K562 (cell line): ENCODE measurements at regions not wholly inside any gene's neighbourhood (a gene's known extent, or its start where the extent isn't known, plus 50 kb on each side); places are given as distances from the start of the nearest gene placed in this dataset.

Experiments used
- CBX3 ChIP-seq, 2 experiments: IDR thresholded peaks; 1 replicate in 1 of 2; 2 replicates in 1 of 2; pipeline ENCODE4 v1.6.1; 2012; ENCODE audit warnings: inconsistent platforms in 2 of 2, low read length in 2 of 2, borderline replicate concordance in 1 of 2, control low read depth in 1 of 2
- HCFC1 ChIP-seq: IDR thresholded peaks from 2 replicates; pipeline ENCODE4 v1.6.1; 2012; ENCODE audit warnings: low read depth, low read length, improper control_type of control experiment
- NONO ChIP-seq, 2 experiments: fragments of 200-400 bp in 1 of 2; fragments of 450-650 bp in 1 of 2; formaldehyde crosslinking in 1 of 2; IDR thresholded peaks; 2 replicates each; pipeline ENCODE4 v1.6.1; 2017; ENCODE audit warnings: low read depth in 2 of 2, mild to moderate bottlenecking in 2 of 2, moderate library complexity in 2 of 2, low read length in 1 of 2
- RBM22 ChIP-seq: fragments of 200-400 bp; formaldehyde crosslinking; IDR thresholded peaks from 2 replicates; pipeline ENCODE4 v1.6.1; 2018; ENCODE audit warnings: low read length, low read depth; ENCODE audit not compliant: poor library complexity, severe bottlenecking
- SMC3 ChIP-seq: conservative IDR thresholded peaks from 2 replicates; pipeline ENCODE4 v1.6.1; 2011; ENCODE audit warnings: low read depth, low read length, improper control_type of control experiment; ENCODE audit not compliant: insufficient read depth
- ZBTB33 ChIP-seq: sonication (generic); formaldehyde crosslinking; IDR thresholded peaks from 2 replicates; pipeline ENCODE4 v1.8.1; 2023; ENCODE audit warnings: mild to moderate bottlenecking, missing genetic modification reagents
- ZFP91 ChIP-seq: sonication (generic); formaldehyde crosslinking; IDR thresholded peaks from 2 replicates; pipeline ENCODE4 v1.8.0; 2022; ENCODE audit warnings: mild to moderate bottlenecking, missing genetic modification reagents
- ZNF232 ChIP-seq: sonication (generic); formaldehyde crosslinking; IDR thresholded peaks from 2 replicates; pipeline ENCODE4 v1.8.0; 2022; ENCODE audit warnings: mild to moderate bottlenecking, missing genetic modification reagents

GRCh38 chr4:74555843-74556242, 110.9 kb downstream of the AREG start:
- TF ChIP-seq ZBTB33 (CRISPR knock-in tag) (no peak), RBM22 (no peak), CBX3 (IDR thresholded peaks at IDR 0.05; ENCODE audit: borderline replicate concordance in 1 of 2, low read length in 2 of 2) (no peak), HCFC1 (no peak), NONO (IDR thresholded peaks at IDR 0.05; ENCODE audit: low read depth in 2 of 2, low read length in 1 of 2) (no peak), ZNF232 (no peak), SMC3 (no peak), ZFP91 (CRISPR knock-in tag) (no peak)
